Spleen (tissue), 11 donors: ENCODE measurements at regions not wholly inside any gene's neighbourhood (a gene's known extent, or its start where the extent isn't known, plus 50 kb on each side); places are given as distances from the start of the nearest gene placed in this dataset.

Source experiments
- DNase-seq: peaks from one replicate; pipeline ENCODE4 v3.0.0-alpha.2; 2020
- H3K27ac ChIP-seq, 8 donors: fragments of 200-600 bp; sonication (generic) in 7 of 8; 1 replicate in 4 of 8; 2 replicates in 4 of 8; pipeline versions ENCODE4 v1.5.0 to v1.8.0; 2016 to 2021; ENCODE audit warnings: inconsistent platforms in 4 of 8, mild to moderate bottlenecking in 4 of 8, moderate library complexity in 1 of 8
- H3K27me3 ChIP-seq, 7 donors: fragments of 200-600 bp; sonication (generic) in 6 of 7; replicated peaks in 1 of 7; 1 replicate in 4 of 7; 2 replicates in 3 of 7; pipeline versions ENCODE4 v1.5.0 to v1.8.0; 2016 to 2021; ENCODE audit warnings: inconsistent platforms in 3 of 7, mild to moderate bottlenecking in 1 of 7
- H3K36me3 ChIP-seq, 6 donors: fragments of 200-600 bp; sonication (generic) in 5 of 6; 1 replicate in 4 of 6; 2 replicates in 2 of 6; pipeline versions ENCODE4 v1.5.0 to v1.8.0; 2016 to 2021; ENCODE audit warnings: inconsistent platforms in 2 of 6
- H3K4me1 ChIP-seq, 6 donors: fragments of 200-600 bp; sonication (generic) in 5 of 6; 1 replicate in 3 of 6; 2 replicates in 3 of 6; pipeline versions ENCODE4 v1.5.0 to v1.8.0; 2016 to 2021; ENCODE audit warnings: inconsistent platforms in 3 of 6
- H3K4me3 ChIP-seq, 8 donors: fragments of 200-600 bp; sonication (generic) in 7 of 8; 1 replicate in 4 of 8; 2 replicates in 4 of 8; pipeline versions ENCODE4 v1.5.0 to v1.8.0; 2016 to 2021; ENCODE audit warnings: inconsistent platforms in 4 of 8, mild to moderate bottlenecking in 4 of 8, moderate library complexity in 2 of 8
- H3K9me3 ChIP-seq, 8 donors: fragments of 200-600 bp; sonication (generic) in 7 of 8; 1 replicate in 4 of 8; 2 replicates in 4 of 8; pipeline versions ENCODE4 v1.5.0 to v1.8.0; 2016 to 2021; ENCODE audit warnings: inconsistent platforms in 4 of 8
- POLR2A ChIP-seq, 3 donors: fragments of 450-650 bp; IDR thresholded peaks; one replicate each; pipeline ENCODE4 v1.5.1; 2017; ENCODE audit warnings: antibody characterized with exemption in 3 of 3, mild to moderate bottlenecking in 1 of 3
- POLR2AphosphoS5 ChIP-seq, 3 donors: sonication (generic); formaldehyde crosslinking; IDR thresholded peaks; one replicate each; pipeline ENCODE4 v1.5.1; 2017; ENCODE audit warnings: antibody characterized with exemption in 3 of 3
- WGBS, 5 donors: extraction: QIAGEN DNeasy Blood & Tissue Kit in 3 of 5; methylation state at CpG; one replicate each; pipeline versions ENCODE4 v1.1.5 to v1.1.7; 2013 to 2018; 5-methylcytosine and 5-hydroxymethylcytosine counted together
- intact Hi-C: fragments of 100-400 bp; cut with DNase I; formaldehyde crosslinking; loops from one replicate; pipeline ENCODE4 v1.15.0; 2023; ENCODE audit warnings: low total_unique reads
- TF ChIP-seq, protein P1 (sequence below), 11 experiments: fragments of 200-600 bp in 7 of 11; fragments of 450-650 bp in 4 of 11; sonication (generic) in 4 of 11; IDR thresholded peaks in 8 of 11; conservative IDR thresholded peaks in 3 of 11; 1 replicate in 7 of 11; 2 replicates in 4 of 11; pipeline versions ENCODE4 v1.4.0 to v1.8.0; 2016 to 2021; ENCODE audit warnings: antibody characterized with exemption in 11 of 11, inconsistent platforms in 4 of 11, mild to moderate bottlenecking in 1 of 11
- donor health status: healthy with polysubstance abuse.
- donor health status: DM: no; HTN: no; CAD: no; lungs with moderate emphysema.
- donor health status: DM: no; HTN: no; CAD: no.
- donor health status: Bipolar disorder and iron deficiency.
- donor health status: healthy.
- donor health status: DM: no; HTN: no; CAD: no.
- donor health status: DM: yes; HTN: yes; CAD: no.

GRCh38 chr6:26246553-26246952 is 118.4 kb upstream of the BTN3A2 start:
- Histone ChIP-seq H3K36me3 (no peaks in the 10 kb centered on the region), H3K27ac (no peak overlapping the region), H3K9me3 (no peaks in the 10 kb centered on the region), H3K4me3 (no peak overlapping the region), H3K4me1 (peaks cover 0 to 23% (median 15%) of the 10 kb centered on the region in 6 donors), H3K27me3 (peaks cover 0 to 7% (median 0%) of the 10 kb centered on the region in 7 donors)
- DNase-seq = no peak
- 96 to 99% (median 98%) methylated on average over 28 of the region's 28 CpGs for WGBS, 5 donors
- intact Hi-C loops = no loop called here
- TF ChIP-seq POLR2A (IDR thresholded peaks at IDR 0.05) = no peak
- TF ChIP-seq, protein P1, sequence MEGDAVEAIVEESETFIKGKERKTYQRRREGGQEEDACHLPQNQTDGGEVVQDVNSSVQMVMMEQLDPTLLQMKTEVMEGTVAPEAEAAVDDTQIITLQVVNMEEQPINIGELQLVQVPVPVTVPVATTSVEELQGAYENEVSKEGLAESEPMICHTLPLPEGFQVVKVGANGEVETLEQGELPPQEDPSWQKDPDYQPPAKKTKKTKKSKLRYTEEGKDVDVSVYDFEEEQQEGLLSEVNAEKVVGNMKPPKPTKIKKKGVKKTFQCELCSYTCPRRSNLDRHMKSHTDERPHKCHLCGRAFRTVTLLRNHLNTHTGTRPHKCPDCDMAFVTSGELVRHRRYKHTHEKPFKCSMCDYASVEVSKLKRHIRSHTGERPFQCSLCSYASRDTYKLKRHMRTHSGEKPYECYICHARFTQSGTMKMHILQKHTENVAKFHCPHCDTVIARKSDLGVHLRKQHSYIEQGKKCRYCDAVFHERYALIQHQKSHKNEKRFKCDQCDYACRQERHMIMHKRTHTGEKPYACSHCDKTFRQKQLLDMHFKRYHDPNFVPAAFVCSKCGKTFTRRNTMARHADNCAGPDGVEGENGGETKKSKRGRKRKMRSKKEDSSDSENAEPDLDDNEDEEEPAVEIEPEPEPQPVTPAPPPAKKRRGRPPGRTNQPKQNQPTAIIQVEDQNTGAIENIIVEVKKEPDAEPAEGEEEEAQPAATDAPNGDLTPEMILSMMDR (IDR thresholded peaks at IDR 0.05 in 8 of 11, conservative IDR thresholded peaks at IDR 0.05 in 3 of 11) = no peak
- peak in 2 of 3 donors; percentile 15 to 48 for TF ChIP-seq POLR2AphosphoS5 (IDR thresholded peaks at IDR 0.05)

- TF ChIP-seq, protein P1 (IDR thresholded peaks at IDR 0.05 in 8 of 11, conservative IDR thresholded peaks at IDR 0.05 in 3 of 11) = no peak
- no peak for TF ChIP-seq POLR2AphosphoS5 (IDR thresholded peaks at IDR 0.05)
- peak overlapping the region; percentile 47 to 86 (median 53) for H3K4me3 ChIP-seq
- no peaks in the 10 kb centered on the region for H3K36me3 ChIP-seq
- H3K27me3 ChIP-seq = peaks cover 0 to 7% (median 0%) of the 10 kb centered on the region in 7 donors
- H3K9me3 ChIP-seq = no peaks in the 10 kb centered on the region
- intact Hi-C loops = no loop called here
- WGBS, 5 donors = 0 to 1% (median 1%) methylated on average over 13 of the region's 13 CpGs
- peak overlapping the region; percentile 90 to 96 (median 93) for H3K27ac ChIP-seq
- DNase-seq = peak; percentile 79
- H3K4me1 ChIP-seq = peaks cover 0 to 53% (median 32%) of the 10 kb centered on the region in 6 donors
These were observed 115.4 kb upstream of the BTN3A2 start for GRCh38 chr6:26249707-26249956.

- no peaks in the 10 kb centered on the region for H3K36me3 ChIP-seq
- H3K27ac ChIP-seq = peak overlapping the region; percentile 90 to 96 (median 93)
- peaks cover 0 to 57% (median 32%) of the 10 kb centered on the region in 6 donors for H3K4me1 ChIP-seq
- peak; percentile 94 for DNase-seq
- TF ChIP-seq, protein P1 (IDR thresholded peaks at IDR 0.05 in 8 of 11, conservative IDR thresholded peaks at IDR 0.05 in 3 of 11) = peak in 10 of 11 experiments; percentile 20 to 64 (median 46)
- TF ChIP-seq POLR2A (IDR thresholded peaks at IDR 0.05) (peak in 2 of 3 donors; percentile 20 to 84), POLR2AphosphoS5 (IDR thresholded peaks at IDR 0.05) (peak; percentile 94 to 97 (median 95))
- peak overlapping the region; percentile 47 to 86 (median 53) for H3K4me3 ChIP-seq
- H3K9me3 ChIP-seq = no peaks in the 10 kb centered on the region
- intact Hi-C loops = no loop called here
- peaks cover 0 to 7% (median 0%) of the 10 kb centered on the region in 7 donors for H3K27me3 ChIP-seq
- 0 to 2% (median 1%) methylated on average over 38 to 43 of the region's 43 CpGs for WGBS, 5 donors
These were observed 114.9 kb upstream of the BTN3A2 start for GRCh38 chr6:26249957-26250697.

DNA sequence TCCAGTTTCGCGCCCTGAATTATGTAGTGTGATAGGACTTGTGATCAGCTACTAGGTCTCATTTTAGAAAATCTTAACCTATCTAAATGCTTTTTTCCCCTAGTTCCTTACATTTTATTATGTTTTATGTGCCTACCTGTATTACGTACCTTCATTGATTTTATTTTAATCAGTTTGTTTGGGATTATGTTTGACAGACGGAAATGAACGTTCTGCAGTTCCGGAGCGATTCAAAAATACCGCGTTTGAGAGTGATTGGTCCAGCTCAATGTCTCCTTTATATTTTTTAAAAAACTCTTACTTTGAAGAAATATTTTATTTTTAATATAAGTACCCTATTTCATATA is 114.3 kb upstream of the BTN3A2 start:
- TF ChIP-seq POLR2A (IDR thresholded peaks at IDR 0.05) = no peak
- no peak for TF ChIP-seq POLR2AphosphoS5 (IDR thresholded peaks at IDR 0.05)
- TF ChIP-seq, protein P1 (IDR thresholded peaks at IDR 0.05 in 8 of 11, conservative IDR thresholded peaks at IDR 0.05 in 3 of 11) = no peak
- Histone ChIP-seq H3K27ac (peak overlapping the region; percentile 90 to 96 (median 93)), H3K9me3 (no peaks in the 10 kb centered on the region), H3K4me3 (peak overlapping the region; percentile 47 to 86 (median 53)), H3K36me3 (no peaks in the 10 kb centered on the region), H3K27me3 (peaks cover 0 to 7% (median 0%) of the 10 kb centered on the region in 7 donors), H3K4me1 (peaks cover 0 to 57% (median 32%) of the 10 kb centered on the region in 6 donors)
- intact Hi-C loops = no loop called here
- no peak for DNase-seq
- 0 to 2% (median 0%) methylated on average over 9 of the region's 9 CpGs for WGBS, 5 donors
